ENCODE measurements at regions not wholly inside any gene's neighbourhood (a gene's known extent, or its start where the extent isn't known, plus 50 kb on each side); places are given as distances from the start of the nearest gene placed in this dataset.
"Not testable (repeated sequence)": the region's sequence is repeated elsewhere in the genome, so short reads cannot be mapped to it uniquely, and the experiment has no call there.

DNA sequence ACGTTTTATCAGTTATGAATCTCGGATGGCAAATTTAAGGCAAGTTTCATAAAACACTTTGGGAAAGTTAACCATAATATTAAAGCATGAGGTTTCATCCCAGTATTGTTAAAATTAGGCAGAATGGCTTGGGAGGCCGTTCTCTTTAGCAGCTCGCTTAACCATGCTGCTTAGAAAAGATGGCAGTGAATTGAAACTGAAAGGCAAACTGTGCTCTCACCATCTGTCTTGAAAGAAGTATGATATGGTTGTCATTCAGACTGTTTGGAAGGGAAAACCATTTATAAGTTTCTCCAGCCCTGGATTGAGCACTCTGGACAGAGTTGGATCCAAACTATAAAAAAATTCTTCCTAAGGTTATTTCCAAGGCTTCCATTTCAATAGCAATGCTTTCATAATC is 332.3 kb upstream of the SUCLG2 start:
- Histone ChIP-seq H3K9me3 (replicated peaks) (no peaks in the 10 kb centered on the region), H3K27ac (no peak overlapping the region), H3K27me3 (no peaks in the 10 kb centered on the region), H3K4me1 (no peaks in the 10 kb centered on the region), H3K4me3 (no peak overlapping the region), H3K36me3 (no peaks in the 10 kb centered on the region)
- DNase-seq: no peak

DNA sequence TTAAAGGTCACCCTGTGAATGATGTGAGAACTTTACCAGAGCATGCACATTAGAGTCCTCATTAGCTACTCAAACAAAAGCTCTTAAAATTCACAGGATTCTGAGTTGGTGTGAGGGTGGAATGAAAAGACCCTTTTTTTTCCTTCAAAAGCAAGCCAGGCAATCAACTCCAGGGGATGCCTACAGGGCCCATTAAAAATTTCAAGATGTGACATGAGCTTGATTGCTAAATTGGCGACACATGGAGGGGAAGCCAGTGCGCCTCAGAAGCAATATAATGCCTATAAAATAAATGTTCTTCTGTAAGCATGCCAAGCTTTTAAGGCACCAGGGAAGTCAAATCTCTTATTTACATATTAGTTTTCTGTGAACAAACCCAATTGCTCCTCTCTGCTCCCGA is 328.8 kb upstream of the SUCLG2 start:
- Histone ChIP-seq H3K27me3 (no peaks in the 10 kb centered on the region), H3K4me3 (no peak overlapping the region), H3K4me1 (no peaks in the 10 kb centered on the region), H3K36me3 (no peaks in the 10 kb centered on the region), H3K9me3 (replicated peaks) (no peaks in the 10 kb centered on the region), H3K27ac (no peak overlapping the region)
- no peak for DNase-seq

DNA sequence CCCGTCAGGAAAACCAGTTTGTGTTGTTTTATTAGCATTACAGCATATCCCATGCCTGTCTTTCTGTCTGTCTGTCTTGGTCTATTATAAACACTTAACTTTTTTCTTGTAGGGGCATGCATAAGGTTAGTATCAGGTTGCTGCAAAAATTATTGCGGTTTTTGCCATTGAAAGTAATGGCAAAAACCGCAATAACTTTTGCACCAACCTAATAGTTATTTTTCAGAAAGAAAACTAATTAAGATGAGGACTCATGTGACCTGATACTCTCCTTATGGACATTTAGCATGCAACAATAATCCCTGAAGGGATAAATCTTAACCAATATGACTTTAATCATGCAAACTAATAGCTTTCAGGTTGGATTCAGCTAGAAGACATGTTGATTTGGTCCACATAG is 326.7 kb upstream of the SUCLG2 start:
- Histone ChIP-seq H3K36me3 (no peaks in the 10 kb centered on the region), H3K27me3 (no peaks in the 10 kb centered on the region), H3K4me1 (no peaks in the 10 kb centered on the region)

DNA sequence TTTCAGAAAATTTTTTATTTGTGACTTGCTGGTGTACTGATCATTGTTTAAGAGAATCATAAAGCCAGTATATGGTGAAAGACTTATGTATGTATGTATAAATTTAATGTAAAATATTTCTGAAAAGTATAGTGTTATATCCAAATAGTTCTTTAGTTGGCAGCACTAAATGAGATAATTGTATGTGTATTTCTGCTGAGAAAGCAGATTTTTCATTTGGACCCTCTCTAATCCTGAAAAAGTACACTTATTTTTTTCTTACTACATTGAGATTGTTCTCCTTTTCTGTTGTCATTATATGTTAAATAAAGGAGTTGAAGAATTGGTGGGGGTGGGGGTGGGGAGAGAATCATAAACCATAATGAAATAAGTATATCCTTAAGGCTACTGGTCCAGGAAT is 324.9 kb upstream of the SUCLG2 start:
- no peaks in the 10 kb centered on the region for H3K4me1 ChIP-seq
- no peaks in the 10 kb centered on the region for H3K36me3 ChIP-seq
- no peak for DNase-seq
- no peaks in the 10 kb centered on the region for H3K27me3 ChIP-seq
- H3K9me3 ChIP-seq (replicated peaks): no peaks in the 10 kb centered on the region
- H3K4me3 ChIP-seq: no peak overlapping the region
- H3K27ac ChIP-seq: no peak overlapping the region

More for the DNA sequence above, 326.7 kb upstream of the SUCLG2 start:
- no peaks in the 10 kb centered on the region for H3K9me3 ChIP-seq (replicated peaks)
- H3K27ac ChIP-seq: no peak overlapping the region
- no peak for DNase-seq
- no peak overlapping the region for H3K4me3 ChIP-seq

DNA sequence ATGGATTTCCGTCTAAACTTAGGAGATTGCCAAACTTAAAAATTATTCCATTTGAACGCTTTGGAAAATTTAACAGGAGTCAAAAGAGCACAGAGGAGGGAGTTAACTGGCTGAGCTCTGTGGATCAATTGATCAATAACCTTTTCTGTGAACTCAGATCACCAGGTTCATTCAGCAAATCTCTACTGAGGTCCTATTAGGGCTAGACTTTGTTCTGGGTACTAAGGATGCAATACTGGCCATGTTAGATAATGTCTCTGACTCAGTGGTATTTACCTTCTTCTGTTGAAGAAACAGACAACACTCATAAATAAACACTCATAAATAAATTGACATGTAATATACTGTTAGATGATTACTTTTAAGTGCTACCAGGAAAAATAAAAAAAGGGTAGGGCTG is 323.4 kb upstream of the SUCLG2 start:
- Histone ChIP-seq H3K4me3 (no peak overlapping the region), H3K27ac (no peak overlapping the region), H3K9me3 (replicated peaks) (no peaks in the 10 kb centered on the region), H3K27me3 (no peaks in the 10 kb centered on the region), H3K4me1 (no peaks in the 10 kb centered on the region), H3K36me3 (no peaks in the 10 kb centered on the region)
- no peak for DNase-seq

DNA sequence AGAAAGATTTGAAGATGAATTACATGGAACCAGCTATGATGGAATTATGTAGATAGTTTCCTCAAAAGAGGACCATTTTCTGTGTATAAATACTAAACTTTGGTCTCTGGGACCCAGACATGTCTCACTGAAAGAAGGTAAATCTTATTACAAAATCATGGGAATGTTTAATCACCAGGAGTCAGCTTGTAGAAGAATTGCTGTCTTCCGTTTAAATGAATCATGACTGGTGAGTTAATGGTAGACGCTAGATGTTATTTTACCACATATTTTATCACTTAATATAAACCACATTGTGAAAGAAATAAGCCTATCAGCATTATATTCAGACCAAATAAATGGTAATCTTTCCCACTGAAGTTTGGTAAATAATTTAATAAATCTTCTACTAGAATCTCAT is 322.3 kb upstream of the SUCLG2 start:
- H3K9me3 ChIP-seq (replicated peaks): no peaks in the 10 kb centered on the region
- H3K27ac ChIP-seq: no peak overlapping the region
- H3K27me3 ChIP-seq: no peaks in the 10 kb centered on the region
- no peaks in the 10 kb centered on the region for H3K36me3 ChIP-seq
- H3K4me1 ChIP-seq: no peaks in the 10 kb centered on the region
- DNase-seq: no peak
- no peak overlapping the region for H3K4me3 ChIP-seq

DNA sequence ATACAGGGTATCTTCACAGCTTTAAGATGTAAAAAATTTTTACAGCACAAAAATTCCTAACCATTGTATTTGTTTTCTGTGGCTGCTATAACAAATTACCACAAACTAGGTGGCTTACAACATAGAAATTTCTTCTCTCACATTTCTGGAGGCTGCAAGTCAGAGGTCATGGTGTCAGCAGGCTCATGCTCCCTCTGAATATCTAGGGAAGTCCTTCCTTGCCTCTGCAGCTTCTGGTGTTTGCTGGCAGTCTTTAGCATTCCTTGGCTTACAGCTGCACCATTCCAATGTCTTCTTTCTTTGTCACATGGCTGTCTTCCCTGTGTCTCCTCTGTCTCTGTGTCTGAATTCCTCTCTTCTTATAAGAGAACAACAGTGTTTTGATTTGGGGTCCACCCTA is 310.2 kb upstream of the SUCLG2 start:
- Histone ChIP-seq H3K27ac (no peak overlapping the region), H3K27me3 (no peaks in the 10 kb centered on the region), H3K36me3 (no peaks in the 10 kb centered on the region), H3K9me3 (replicated peaks) (no peaks in the 10 kb centered on the region), H3K4me3 (no peak overlapping the region), H3K4me1 (no peaks in the 10 kb centered on the region)
- DNase-seq: no peak

DNA sequence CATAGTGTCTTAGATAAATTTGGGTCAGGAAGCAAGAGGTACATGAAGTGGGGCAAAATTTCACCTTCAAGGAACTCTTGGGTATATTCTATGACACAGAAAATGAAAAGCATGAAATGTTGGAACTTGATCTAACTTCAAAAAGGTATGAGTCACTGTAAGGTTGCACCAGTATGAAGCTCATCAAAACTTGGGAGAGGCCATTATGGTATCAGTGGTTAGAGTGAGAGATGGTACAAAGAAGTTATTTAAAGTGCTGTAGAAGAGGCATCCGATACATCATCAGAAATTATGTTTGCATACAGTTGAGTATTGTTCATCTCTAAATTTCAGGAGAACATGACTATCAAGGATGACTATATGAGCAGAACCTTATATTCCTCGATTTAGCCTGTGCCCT is 302.9 kb upstream of the SUCLG2 start:
- H3K36me3 ChIP-seq: no peaks in the 10 kb centered on the region
- H3K4me1 ChIP-seq: no peaks in the 10 kb centered on the region
- DNase-seq: no peak
- H3K27ac ChIP-seq: no peak overlapping the region
- no peaks in the 10 kb centered on the region for H3K9me3 ChIP-seq (replicated peaks)
- no peak overlapping the region for H3K4me3 ChIP-seq
- no peaks in the 10 kb centered on the region for H3K27me3 ChIP-seq

DNA sequence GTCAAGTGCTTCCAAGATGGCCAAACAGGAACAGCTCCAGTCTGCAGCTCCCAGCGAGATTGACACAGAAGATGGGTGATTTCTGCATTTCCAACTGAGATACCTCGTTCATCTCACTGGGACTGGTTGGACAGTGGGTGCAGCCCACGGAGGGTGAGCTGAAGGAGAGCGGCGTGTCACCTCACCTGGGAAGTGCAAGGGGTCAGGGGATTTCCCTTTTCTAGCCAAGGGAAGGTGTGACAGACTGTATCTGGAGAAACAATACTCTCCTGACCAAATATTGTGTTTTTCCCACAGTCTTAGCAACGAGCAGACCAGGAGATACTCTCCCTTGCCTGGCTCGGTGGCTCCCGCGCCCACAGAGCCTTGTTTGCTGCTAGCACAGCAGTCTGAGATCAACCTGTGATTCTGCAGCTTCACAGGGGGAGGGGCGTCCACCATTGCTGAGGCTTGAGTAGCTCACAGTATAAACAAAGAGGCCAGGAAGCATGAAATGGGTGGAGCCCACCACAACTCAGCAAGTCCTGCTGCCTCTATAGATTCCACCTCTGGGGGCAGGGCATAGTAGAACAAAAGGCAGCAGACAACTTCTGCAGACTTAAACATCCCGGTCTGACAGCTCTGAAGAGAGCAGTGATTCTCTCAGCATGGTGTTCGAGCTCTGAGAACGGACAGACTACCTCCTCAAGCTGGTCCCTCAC is 293.5 kb upstream of the SUCLG2 start:
- peak in 1 of 2 experiments; percentile 0 for DNase-seq
- no peaks in the 10 kb centered on the region for H3K4me1 ChIP-seq
- H3K9me3 ChIP-seq (replicated peaks): no peaks in the 10 kb centered on the region

DNA sequence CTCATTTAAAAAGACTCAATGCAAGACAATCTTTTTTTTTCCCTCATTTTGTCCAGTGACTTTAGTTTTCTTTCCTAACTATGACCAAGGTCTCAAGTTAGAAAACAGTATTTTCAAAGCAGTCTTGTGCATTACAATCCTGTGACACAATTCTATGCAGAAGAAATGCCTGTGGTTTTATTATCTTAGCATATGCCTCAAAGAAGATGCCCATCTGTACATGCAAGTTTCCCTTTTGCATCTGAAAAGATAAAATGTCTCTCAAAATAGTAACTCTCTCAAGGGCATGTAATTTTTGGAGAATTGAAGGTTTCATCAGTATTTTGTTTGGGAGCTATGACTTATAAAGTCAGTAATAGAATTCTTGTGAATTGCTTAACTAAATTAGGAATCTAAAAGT is 292.0 kb upstream of the SUCLG2 start:
- DNase-seq: no peak
- Histone ChIP-seq H3K9me3 (replicated peaks) (no peaks in the 10 kb centered on the region), H3K4me3 (no peak overlapping the region), H3K36me3 (no peaks in the 10 kb centered on the region), H3K4me1 (no peaks in the 10 kb centered on the region), H3K27ac (no peak overlapping the region), H3K27me3 (no peaks in the 10 kb centered on the region)

More for the DNA sequence above, 293.5 kb upstream of the SUCLG2 start:
- Histone ChIP-seq H3K27me3 (no peaks in the 10 kb centered on the region), H3K27ac (no peak overlapping the region), H3K36me3 (no peaks in the 10 kb centered on the region), H3K4me3 (no peak overlapping the region)

DNA sequence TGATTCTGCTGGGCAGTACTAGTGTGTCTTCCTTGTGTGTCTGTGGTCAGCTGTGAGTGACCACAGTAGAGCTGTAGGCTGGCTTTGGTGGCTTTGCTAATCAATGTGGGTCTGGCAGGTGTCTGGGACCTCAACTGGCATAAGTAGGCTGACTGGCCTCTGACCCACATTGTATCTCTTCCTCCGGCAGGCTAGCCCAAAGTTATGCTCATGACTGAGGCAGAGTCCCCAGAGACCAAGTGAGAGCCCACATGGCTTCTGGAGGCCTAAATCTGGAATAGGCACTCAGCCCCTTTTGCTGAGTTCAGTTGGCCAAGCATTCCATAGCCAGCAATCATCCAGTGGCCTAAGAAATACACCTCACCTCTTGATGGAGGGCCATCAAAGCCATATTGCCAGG is 289.1 kb upstream of the SUCLG2 start:
- no peaks in the 10 kb centered on the region for H3K27me3 ChIP-seq
- no peaks in the 10 kb centered on the region for H3K4me1 ChIP-seq
- no peaks in the 10 kb centered on the region for H3K9me3 ChIP-seq (replicated peaks)
- no peaks in the 10 kb centered on the region for H3K36me3 ChIP-seq
- H3K27ac ChIP-seq: no peak overlapping the region
- no peak for DNase-seq
- H3K4me3 ChIP-seq: no peak overlapping the region

DNA sequence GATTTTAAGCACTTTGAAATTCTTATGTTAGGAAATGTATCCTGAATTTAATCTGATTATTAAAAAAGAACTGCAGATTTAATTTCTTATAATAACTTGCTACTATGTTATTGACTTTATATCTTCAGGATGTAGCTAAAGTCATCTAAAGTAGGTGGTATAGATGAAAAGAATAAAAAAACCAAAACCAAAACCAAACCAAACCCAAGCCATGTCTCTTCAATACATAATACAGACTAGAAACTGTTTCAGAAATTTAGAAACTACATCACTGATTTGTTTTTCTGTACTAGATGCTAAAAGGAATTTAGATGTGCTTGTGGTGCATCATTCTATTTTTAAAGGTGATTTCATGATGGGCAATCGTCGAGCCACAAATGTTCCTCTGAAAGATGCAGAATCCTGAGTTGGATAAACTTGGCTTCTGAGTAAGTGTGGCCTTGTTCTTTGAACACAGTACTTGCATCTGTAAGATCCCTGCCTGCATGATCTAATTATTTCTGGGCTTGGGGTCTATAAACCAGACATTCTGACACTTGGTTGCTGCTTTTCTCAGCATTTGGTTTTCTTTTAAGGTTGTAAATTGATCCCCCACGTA is 287.1 kb upstream of the SUCLG2 start:
- DNase-seq: no peak
- Histone ChIP-seq H3K4me1 (no peaks in the 10 kb centered on the region), H3K27ac (no peak overlapping the region), H3K27me3 (no peaks in the 10 kb centered on the region), H3K36me3 (no peaks in the 10 kb centered on the region), H3K4me3 (no peak overlapping the region), H3K9me3 (replicated peaks) (no peaks in the 10 kb centered on the region)

DNA sequence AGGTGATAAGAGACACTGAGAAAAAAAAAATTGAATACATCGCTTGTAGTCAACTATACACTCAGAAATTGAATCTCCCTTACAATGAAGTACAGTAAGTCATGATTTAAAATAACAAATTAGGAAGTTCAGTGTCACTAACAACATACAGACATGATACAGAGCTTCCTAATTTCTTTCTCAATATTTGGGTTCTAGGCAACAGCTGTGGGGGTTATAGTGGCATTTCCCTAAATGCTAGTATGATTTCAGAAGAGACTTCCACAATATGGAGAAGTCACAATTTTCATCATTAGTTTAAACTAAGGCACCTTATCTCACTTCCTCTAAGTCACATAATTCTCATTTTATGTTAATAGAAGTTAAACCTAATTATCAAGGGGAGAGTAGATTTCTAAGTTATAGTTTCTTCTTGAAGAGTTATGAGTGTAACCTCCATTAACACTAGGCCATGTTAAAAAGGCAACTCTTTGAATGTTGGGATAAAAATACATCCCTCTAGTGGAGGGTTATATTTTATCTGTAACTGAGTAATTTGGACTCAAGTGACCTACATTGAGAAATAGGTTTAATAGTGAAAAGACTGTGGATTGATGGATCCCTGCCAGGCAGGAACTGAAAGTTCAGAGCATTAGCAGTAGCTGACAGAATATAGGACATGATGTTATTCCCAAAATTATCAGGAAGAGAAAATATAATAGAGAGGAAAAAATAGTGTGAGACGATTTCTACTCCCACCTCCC is 286.0 kb upstream of the SUCLG2 start:
- H3K9me3 ChIP-seq (replicated peaks): no peaks in the 10 kb centered on the region
- no peak overlapping the region for H3K4me3 ChIP-seq
- no peak overlapping the region for H3K27ac ChIP-seq
- H3K4me1 ChIP-seq: no peaks in the 10 kb centered on the region
- H3K27me3 ChIP-seq: no peaks in the 10 kb centered on the region
- H3K36me3 ChIP-seq: no peaks in the 10 kb centered on the region
- peak in 1 of 2 experiments; percentile 0 for DNase-seq

DNA sequence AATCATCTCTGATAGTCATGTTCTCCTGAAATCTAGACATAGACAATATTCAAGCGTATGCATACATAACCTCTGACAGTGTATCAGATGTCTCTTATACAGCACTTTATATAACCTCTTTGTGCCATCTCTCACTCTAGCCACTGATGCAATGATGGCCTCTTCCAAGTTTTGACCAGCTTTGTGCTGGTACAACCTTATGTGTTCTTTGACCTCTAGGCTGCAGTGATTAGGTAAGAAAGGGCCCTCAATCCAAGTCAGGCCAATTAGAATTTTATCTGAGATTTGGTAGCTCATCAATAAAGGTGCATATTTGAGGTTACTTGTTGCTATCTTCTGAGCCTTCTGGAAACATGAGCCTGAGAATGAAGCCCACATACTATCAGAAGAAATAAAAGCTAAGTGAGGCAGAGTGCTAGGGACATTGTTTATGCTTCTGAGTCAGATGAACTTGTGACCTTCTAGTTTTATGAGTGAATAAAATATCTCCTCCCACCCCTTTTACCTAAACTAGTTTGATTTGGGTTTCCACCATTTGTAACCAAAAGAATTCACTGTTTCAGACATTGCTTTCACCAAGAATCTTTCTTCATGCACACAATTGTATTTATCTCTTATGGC is 283.2 kb upstream of the SUCLG2 start:
- Histone ChIP-seq H3K9me3 (replicated peaks) (no peaks in the 10 kb centered on the region), H3K4me1 (no peaks in the 10 kb centered on the region), H3K4me3 (no peak overlapping the region), H3K27me3 (no peaks in the 10 kb centered on the region), H3K27ac (no peak overlapping the region), H3K36me3 (no peaks in the 10 kb centered on the region)
- no peak for DNase-seq

DNA sequence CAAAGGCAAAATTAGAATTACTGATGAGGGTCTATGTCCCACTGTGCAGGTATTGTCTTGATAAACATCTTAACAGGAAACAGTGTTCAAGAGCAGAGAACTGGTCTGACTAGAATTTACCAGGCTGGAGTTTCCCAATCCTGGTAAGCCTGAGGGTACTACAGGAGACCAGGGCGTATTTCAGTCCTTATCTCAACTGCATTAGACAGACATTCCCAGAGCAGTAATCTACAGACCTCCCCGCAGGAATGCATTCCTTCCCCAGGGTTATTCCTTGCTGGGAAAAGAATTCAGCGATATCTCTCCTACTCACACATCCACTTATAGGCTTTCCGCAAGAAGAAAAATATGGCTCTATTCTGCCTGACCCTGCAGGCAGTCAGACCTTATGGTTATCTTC is 276.0 kb upstream of the SUCLG2 start:
- H3K27ac ChIP-seq, DNase-seq: not testable (repeated sequence)

More for the DNA sequence above, 276.0 kb upstream of the SUCLG2 start:
- not testable (repeated sequence) for H3K36me3 ChIP-seq; H3K4me1 ChIP-seq; H3K27me3 ChIP-seq; H3K9me3 ChIP-seq (replicated peaks); H3K4me3 ChIP-seq

Data from SJCRH30 (cell line).